OCI-LY7 (cell line): ENCODE measurements at regions not wholly inside any gene's neighbourhood (a gene's known extent, or its start where the extent isn't known, plus 50 kb on each side); places are given as distances from the start of the nearest gene placed in this dataset.
A peak's percentile ranks its signal among the peaks of the same experiment; 100 is the strongest.

ENCODE experiments used
- BruUV-seq: library from RNA; stranded (reverse); fragments of 400-500 nt; replicated peaks from 2 replicates; lab custom pipeline; 2021; lab: Mats Ljungman, UMichigan
- CTCF ChIA-PET: fragments of 300-600 bp; sonication (Branson Sonifier 250); formaldehyde crosslinking; loops from one replicate; lab custom pipeline; 2022; ENCODE audit warnings: antibody characterized with exemption; ENCODE audit not compliant: unreplicated experiment; lab: Charles Lee
- POLR2A ChIA-PET: fragments of 300-600 bp; sonication (Branson Sonifier 250); formaldehyde crosslinking; loops from one replicate; lab custom pipeline; 2022; ENCODE audit warnings: antibody characterized with exemption; lab: Charles Lee
- DNase-seq: peaks from one replicate; pipeline ENCODE4 v3.0.0-alpha.2; 2015; ENCODE audit warnings: low spot score
- H2AFZ ChIP-seq: fragments of 200-600 bp; sonication (generic), shearing (Covaris generic); 2 replicates; pipeline ENCODE4 v1.6.1; 2014; ENCODE audit warnings: mild to moderate bottlenecking, antibody characterized with exemption, low read length, moderate library complexity
- H3K27ac ChIP-seq: fragments of 200-600 bp; sonication (generic); 2 replicates; pipeline ENCODE4 v1.5.1; 2014; ENCODE audit warnings: mixed run types, low read depth, mild to moderate bottlenecking, moderate library complexity, low read length, inconsistent platforms; ENCODE audit not compliant: poor library complexity, severe bottlenecking
- H3K36me3 ChIP-seq: fragments of 200-600 bp; sonication (generic); 2 replicates; pipeline ENCODE4 v1.6.1; 2014; ENCODE audit warnings: mild to moderate bottlenecking, antibody characterized with exemption, low read length, moderate library complexity, mixed read lengths; ENCODE audit not compliant: insufficient read depth
- H3K4me1 ChIP-seq: fragments of 200-600 bp; sonication (generic); 2 replicates; pipeline ENCODE4 v1.5.1; 2014; ENCODE audit warnings: mild to moderate bottlenecking, low read length; ENCODE audit not compliant: insufficient read depth, poor library complexity, severe bottlenecking
- H3K4me2 ChIP-seq: fragments of 200-600 bp; sonication (generic); 2 replicates; pipeline ENCODE4 v1.6.1; 2014; ENCODE audit warnings: mild to moderate bottlenecking, low read length
- H3K4me3 ChIP-seq: fragments of 200-600 bp; sonication (generic); 2 replicates; pipeline ENCODE4 v1.5.1; 2014; ENCODE audit warnings: mild to moderate bottlenecking, low read depth, low read length; ENCODE audit not compliant: poor library complexity, severe bottlenecking
- H3K79me2 ChIP-seq: fragments of 200-600 bp; sonication (generic); 2 replicates; pipeline ENCODE4 v1.6.1; 2016; ENCODE audit warnings: low read depth, mild to moderate bottlenecking, low read length, moderate library complexity, mixed read lengths; ENCODE audit not compliant: insufficient read depth
- H3K9me2 ChIP-seq: fragments of 200-600 bp; sonication (generic); 2 replicates; pipeline ENCODE4 v1.6.1; 2016; ENCODE audit warnings: mild to moderate bottlenecking, low read length, mixed read lengths; ENCODE audit not compliant: insufficient read depth
- H3K9me3 ChIP-seq: fragments of 200-600 bp; sonication (generic); 2 replicates; pipeline ENCODE4 v1.6.1; 2014; ENCODE audit warnings: mild to moderate bottlenecking, mixed run types, low read length, mixed read lengths
- H4K20me1 ChIP-seq: fragments of 200-600 bp; sonication (generic); 2 replicates; pipeline ENCODE4 v1.6.1; 2014; ENCODE audit warnings: mild to moderate bottlenecking, antibody characterized with exemption, low read length, moderate library complexity, mixed read lengths; ENCODE audit not compliant: insufficient read depth
- CTCF ChIP-seq: fragments of 200-600 bp; sonication (generic); conservative IDR thresholded peaks from 2 replicates; pipeline ENCODE4 v1.5.1; 2014; ENCODE audit warnings: mild to moderate bottlenecking, antibody characterized with exemption, low read length, moderate library complexity, mixed read lengths
- EZH2phosphoT487 ChIP-seq: fragments of 200-600 bp; sonication (generic); IDR thresholded peaks from 2 replicates; pipeline ENCODE4 v1.6.1; 2018; ENCODE audit warnings: low read depth, borderline replicate concordance, mild to moderate bottlenecking, mixed run types, antibody characterized with exemption, low read length, moderate library complexity, mixed read lengths
- intact Hi-C: fragments of 100-400 bp; cut with micrococcal nuclease; formaldehyde crosslinking; loops from one replicate; pipeline ENCODE4 v1.10.0; 2022; ENCODE audit not compliant: unreplicated experiment

GRCh38 chr12:31849090-31849687 is 110.0 kb upstream of the RESF1 start:
- H3K4me1 ChIP-seq: no peaks in the 10 kb centered on the region
- no peaks in the 10 kb centered on the region; the same call in 1 of the 2 replicates for H3K36me3 ChIP-seq
- peak; percentile 85 for DNase-seq
- no peak overlapping the region for H3K4me2 ChIP-seq
- ChIA-PET POLR2A (no interaction called here), CTCF (no interaction called here)
- H3K9me2 ChIP-seq: no peaks in the 10 kb centered on the region
- no peak overlapping the region for H3K27ac ChIP-seq
- no peak for TF ChIP-seq CTCF
- no peak for TF ChIP-seq EZH2phosphoT487
- peaks cover 61% of the 10 kb centered on the region for H3K9me3 ChIP-seq
- H3K4me3 ChIP-seq: no peak overlapping the region
- no peak overlapping the region for H2AFZ ChIP-seq
- intact Hi-C loops: no loop called here
- H4K20me1 ChIP-seq: no peaks in the 10 kb centered on the region
- H3K79me2 ChIP-seq: no peaks in the 10 kb centered on the region
- BruUV-seq: no TSS peak

GRCh38 chr12:31846405-31846804 is 112.8 kb upstream of the RESF1 start:
- H2AFZ ChIP-seq: no peak overlapping the region
- CTCF ChIA-PET: no interaction called here
- H3K4me2 ChIP-seq: no peak overlapping the region
- H3K4me3 ChIP-seq: no peak overlapping the region
- no peaks in the 10 kb centered on the region for H3K4me1 ChIP-seq
- intact Hi-C loops: no loop called here
- H3K79me2 ChIP-seq: no peaks in the 10 kb centered on the region
- no peak for DNase-seq
- H4K20me1 ChIP-seq: no peaks in the 10 kb centered on the region
- H3K9me3 ChIP-seq: peaks cover 46% of the 10 kb centered on the region
- no peak for TF ChIP-seq EZH2phosphoT487
- TF ChIP-seq CTCF: no peak
- BruUV-seq: no TSS peak
- H3K9me2 ChIP-seq: no peaks in the 10 kb centered on the region
- POLR2A ChIA-PET: no interaction called here
- no peaks in the 10 kb centered on the region; the same call in 1 of the 2 replicates for H3K36me3 ChIP-seq
- H3K27ac ChIP-seq: no peak overlapping the region

DNA sequence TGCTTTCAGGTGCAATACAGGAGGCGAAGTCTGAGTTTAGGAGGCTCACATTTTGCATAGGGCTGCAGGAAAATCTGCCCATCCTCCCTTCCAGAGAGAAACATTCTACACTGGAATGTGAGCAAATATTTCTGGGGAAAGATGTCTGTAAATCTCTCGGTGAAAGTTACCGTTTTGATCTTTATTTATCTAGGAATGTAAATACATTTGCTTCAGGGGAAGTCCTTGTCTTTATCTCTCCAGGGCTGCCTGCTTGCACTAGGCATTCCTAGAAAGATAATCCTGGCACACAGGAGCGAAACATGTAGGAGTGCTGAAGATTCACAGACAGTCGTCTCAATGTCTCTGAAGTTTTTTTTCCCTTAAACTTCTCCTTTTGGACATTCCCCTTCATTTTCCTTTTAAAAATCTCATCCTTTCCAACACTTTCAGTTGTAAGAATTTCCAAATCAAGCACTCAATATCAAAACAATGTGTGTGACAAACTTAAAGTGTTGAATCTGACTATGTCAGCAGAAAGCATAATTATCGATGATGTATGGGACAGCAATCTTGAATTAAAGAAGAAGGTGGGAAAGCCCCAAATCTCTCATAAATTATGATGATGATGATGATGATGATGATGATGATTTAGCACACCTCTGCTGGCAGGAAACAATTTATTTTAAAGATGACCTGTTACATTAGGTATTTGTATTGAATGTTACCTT is 113.4 kb upstream of the RESF1 start:
- ChIA-PET POLR2A (no interaction called here), CTCF (no interaction called here)

More for the DNA sequence above, 113.4 kb upstream of the RESF1 start:
- Histone ChIP-seq H2AFZ (no peak overlapping the region), H3K4me1 (no peaks in the 10 kb centered on the region), H4K20me1 (no peaks in the 10 kb centered on the region), H3K9me3 (peaks cover 39% of the 10 kb centered on the region), H3K79me2 (no peaks in the 10 kb centered on the region), H3K27ac (no peak overlapping the region), H3K9me2 (no peaks in the 10 kb centered on the region), H3K36me3 (no peaks in the 10 kb centered on the region; the same call in 1 of the 2 replicates), H3K4me2 (no peak overlapping the region), H3K4me3 (no peak overlapping the region)
- no peak for DNase-seq
- no TSS peak for BruUV-seq
- intact Hi-C loops: no loop called here
- TF ChIP-seq EZH2phosphoT487: no peak
- TF ChIP-seq CTCF: no peak
